HUES6 (cell line): ENCODE measurements at regions not wholly inside any gene's neighbourhood (a gene's known extent, or its start where the extent isn't known, plus 50 kb on each side); places are given as distances from the start of the nearest gene placed in this dataset.

ENCODE experiments used
- H3K27ac ChIP-seq: 2 replicates; pipeline ENCODE4 v1.7.0; 2013; ENCODE audit warnings: low read depth, mild to moderate bottlenecking, low read length, inconsistent platforms
- H3K27me3 ChIP-seq: 2 replicates; pipeline ENCODE4 v1.6.1; 2013; ENCODE audit warnings: low read length; ENCODE audit not compliant: control insufficient read depth, insufficient read depth
- H3K36me3 ChIP-seq: 2 replicates; pipeline ENCODE4 v1.6.1; 2013; ENCODE audit warnings: low read length; ENCODE audit not compliant: control insufficient read depth, insufficient read depth
- H3K4me1 ChIP-seq: 2 replicates; pipeline ENCODE4 v1.6.1; 2013; ENCODE audit warnings: low read length; ENCODE audit not compliant: control insufficient read depth, insufficient read depth
- H3K4me3 ChIP-seq: 2 replicates; pipeline ENCODE4 v1.5.1; 2013; ENCODE audit warnings: low read depth, low read length
- H3K9ac ChIP-seq: one replicate; pipeline ENCODE4 v1.6.1; 2013; ENCODE audit warnings: mild to moderate bottlenecking, low read length
- H3K9me3 ChIP-seq: 2 replicates; pipeline ENCODE4 v1.6.1; 2013; ENCODE audit warnings: low read depth, low read length; ENCODE audit not compliant: control insufficient read depth, insufficient read depth

DNA sequence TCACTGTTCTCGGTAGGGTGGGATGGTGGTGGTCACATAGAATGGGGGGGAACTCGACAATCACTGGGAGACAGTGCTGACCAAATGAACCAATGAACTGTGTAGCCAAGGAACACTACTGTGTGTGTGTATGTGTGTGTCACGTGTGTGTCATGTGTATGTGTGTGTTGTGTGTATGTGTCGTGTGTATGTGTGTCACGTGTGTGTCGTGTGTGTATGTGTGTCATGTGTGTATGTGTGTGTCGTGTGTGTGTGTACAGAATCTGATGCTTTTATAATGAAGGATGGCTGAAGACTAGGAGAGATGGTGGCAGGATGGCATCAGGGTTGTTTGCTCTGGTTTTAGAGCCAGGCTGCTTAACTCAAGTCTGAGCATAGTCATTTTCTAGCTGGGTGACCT, 99.1 kb upstream of the DUSP22 start:
- Histone ChIP-seq H3K27me3 (no peaks in the 10 kb centered on the region), H3K4me1 (no peaks in the 10 kb centered on the region), H3K9ac (no peak overlapping the region), H3K9me3 (no peaks in the 10 kb centered on the region), H3K36me3 (no peaks in the 10 kb centered on the region), H3K27ac (no peak overlapping the region), H3K4me3 (no peak overlapping the region)

DNA sequence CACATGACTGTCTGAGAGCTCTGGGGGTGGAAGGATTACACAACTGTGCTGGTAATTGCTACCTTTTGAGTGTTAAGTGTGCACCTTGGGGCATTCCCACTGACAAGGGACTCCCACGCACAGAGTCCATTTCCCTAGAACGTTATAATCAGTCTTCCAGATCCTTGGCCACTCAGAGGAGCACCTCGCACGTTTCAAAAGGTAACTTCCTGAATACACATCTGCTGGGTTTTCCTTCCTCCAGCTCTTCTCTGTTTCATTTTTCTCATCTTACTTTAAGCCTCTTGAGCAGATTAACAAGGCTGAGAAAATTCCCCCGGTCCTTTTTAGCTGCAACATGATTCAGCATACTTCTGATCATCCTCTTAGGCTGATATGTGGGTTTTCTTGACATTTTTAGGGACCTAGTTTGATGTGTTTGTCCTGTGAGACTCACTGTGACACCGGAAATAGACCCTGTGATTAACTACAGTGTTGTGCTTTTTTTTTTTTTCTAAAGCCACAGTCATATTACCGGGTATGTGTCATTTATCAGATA, 98.4 kb upstream of the DUSP22 start:
- no peaks in the 10 kb centered on the region for H3K36me3 ChIP-seq
- H3K4me1 ChIP-seq, result no peaks in the 10 kb centered on the region
- H3K9ac ChIP-seq, result no peak overlapping the region
- no peak overlapping the region for H3K4me3 ChIP-seq
- H3K9me3 ChIP-seq, result no peaks in the 10 kb centered on the region
- H3K27ac ChIP-seq, result no peak overlapping the region
- no peaks in the 10 kb centered on the region for H3K27me3 ChIP-seq

GRCh38 chr6:195861-196360, 96.4 kb upstream of the DUSP22 start:
- Histone ChIP-seq H3K4me3 (no peak overlapping the region), H3K27me3 (no peaks in the 10 kb centered on the region), H3K9ac (no peak overlapping the region), H3K36me3 (no peaks in the 10 kb centered on the region), H3K9me3 (no peaks in the 10 kb centered on the region), H3K27ac (no peak overlapping the region), H3K4me1 (no peaks in the 10 kb centered on the region)

GRCh38 chr6:196543-196942, 95.7 kb upstream of the DUSP22 start:
- no peaks in the 10 kb centered on the region for H3K9me3 ChIP-seq
- no peak overlapping the region for H3K4me3 ChIP-seq
- no peak overlapping the region for H3K9ac ChIP-seq
- H3K36me3 ChIP-seq, result no peaks in the 10 kb centered on the region
- no peaks in the 10 kb centered on the region for H3K4me1 ChIP-seq
- no peak overlapping the region for H3K27ac ChIP-seq
- no peaks in the 10 kb centered on the region for H3K27me3 ChIP-seq

GRCh38 chr6:203661-204060, 88.6 kb upstream of the DUSP22 start:
- H3K9ac ChIP-seq, result no peak overlapping the region
- no peaks in the 10 kb centered on the region for H3K27me3 ChIP-seq
- no peaks in the 10 kb centered on the region for H3K9me3 ChIP-seq
- H3K27ac ChIP-seq, result no peak overlapping the region
- no peaks in the 10 kb centered on the region for H3K4me1 ChIP-seq
- H3K36me3 ChIP-seq, result no peaks in the 10 kb centered on the region
- no peak overlapping the region for H3K4me3 ChIP-seq

- no peak overlapping the region for H3K27ac ChIP-seq
- H3K9ac ChIP-seq, result no peak overlapping the region
- H3K27me3 ChIP-seq, result no peaks in the 10 kb centered on the region
- H3K9me3 ChIP-seq, result no peaks in the 10 kb centered on the region
- no peak overlapping the region for H3K4me3 ChIP-seq
- no peaks in the 10 kb centered on the region for H3K4me1 ChIP-seq
- no peaks in the 10 kb centered on the region for H3K36me3 ChIP-seq
Measured at GRCh38 chr6:206264-206663, 86.0 kb upstream of the DUSP22 start.

DNA sequence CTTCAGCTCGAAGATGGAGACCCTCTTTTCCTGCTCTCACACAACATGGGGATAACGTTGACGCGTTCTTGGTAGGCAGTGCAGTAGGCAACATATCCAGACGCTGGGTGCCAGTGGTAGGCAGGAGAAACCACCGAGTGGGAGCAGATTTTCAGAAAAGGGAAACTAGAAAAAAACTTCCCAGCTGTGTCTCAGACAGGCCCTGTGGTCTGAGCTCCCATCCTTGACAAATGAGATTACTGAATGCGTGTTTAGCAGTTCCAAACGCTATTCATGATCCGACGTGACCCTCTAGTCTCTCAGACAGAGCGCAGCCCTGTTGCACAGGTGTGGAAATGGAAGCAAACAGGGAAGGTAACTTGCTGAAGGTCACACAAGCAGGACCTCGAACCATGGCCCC, 83.9 kb upstream of the DUSP22 start:
- H3K9me3 ChIP-seq, result no peaks in the 10 kb centered on the region
- no peaks in the 10 kb centered on the region for H3K36me3 ChIP-seq
- H3K9ac ChIP-seq, result no peak overlapping the region
- no peaks in the 10 kb centered on the region for H3K4me1 ChIP-seq
- H3K27ac ChIP-seq, result no peak overlapping the region
- no peak overlapping the region for H3K4me3 ChIP-seq
- peaks cover 5% of the 10 kb centered on the region; the same call in 1 of the 2 replicates for H3K27me3 ChIP-seq

- no peak overlapping the region for H3K9ac ChIP-seq
- H3K4me3 ChIP-seq, result no peak overlapping the region
- no peaks in the 10 kb centered on the region for H3K36me3 ChIP-seq
- no peak overlapping the region for H3K27ac ChIP-seq
- H3K4me1 ChIP-seq, result no peaks in the 10 kb centered on the region
- H3K9me3 ChIP-seq, result peaks cover 4% of the 10 kb centered on the region; the same call in 1 of the 2 replicates
- peaks cover 5% of the 10 kb centered on the region; the same call in 1 of the 2 replicates for H3K27me3 ChIP-seq
Measured at GRCh38 chr6:208938-209337, 83.3 kb upstream of the DUSP22 start.

DNA sequence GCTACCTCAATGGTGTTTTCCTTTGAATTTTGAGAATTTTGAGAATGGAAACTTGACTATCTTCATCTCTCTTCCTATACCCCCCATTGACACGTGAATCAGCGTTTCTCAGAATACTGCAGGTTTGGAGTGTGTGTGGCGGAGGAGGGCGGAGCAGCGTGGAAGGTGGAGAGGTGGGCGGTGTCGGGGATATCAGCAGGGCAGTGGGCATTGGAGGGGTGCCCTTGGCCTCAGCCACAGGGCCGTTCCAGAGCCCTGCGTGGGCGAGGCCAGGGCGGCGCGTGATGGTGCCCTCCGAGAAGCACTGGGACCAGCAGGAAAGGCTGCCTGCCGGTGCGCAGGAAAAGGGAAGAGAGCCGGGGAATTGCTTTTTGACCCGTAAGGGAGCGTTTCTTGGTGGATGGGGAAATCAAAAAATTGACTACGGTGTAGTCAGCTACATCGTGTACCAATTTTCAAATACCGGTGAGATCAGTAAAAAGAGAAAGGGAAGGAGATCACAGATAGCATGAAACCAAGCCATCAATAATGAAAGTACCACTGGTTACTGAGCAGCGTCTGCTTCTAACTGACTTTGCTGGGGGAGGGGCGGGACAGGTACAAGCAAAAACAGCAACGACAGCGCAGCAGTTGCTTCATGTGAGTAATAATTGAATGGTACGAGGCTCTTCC, 82.7 kb upstream of the DUSP22 start:
- H3K4me3 ChIP-seq, result no peak overlapping the region
- no peak overlapping the region for H3K9ac ChIP-seq
- H3K9me3 ChIP-seq, result peaks cover 10% of the 10 kb centered on the region; the same call in 1 of the 2 replicates
- no peaks in the 10 kb centered on the region for H3K36me3 ChIP-seq
- no peak overlapping the region for H3K27ac ChIP-seq
- no peaks in the 10 kb centered on the region for H3K4me1 ChIP-seq
- H3K27me3 ChIP-seq, result peaks cover 5% of the 10 kb centered on the region; the same call in 1 of the 2 replicates

DNA sequence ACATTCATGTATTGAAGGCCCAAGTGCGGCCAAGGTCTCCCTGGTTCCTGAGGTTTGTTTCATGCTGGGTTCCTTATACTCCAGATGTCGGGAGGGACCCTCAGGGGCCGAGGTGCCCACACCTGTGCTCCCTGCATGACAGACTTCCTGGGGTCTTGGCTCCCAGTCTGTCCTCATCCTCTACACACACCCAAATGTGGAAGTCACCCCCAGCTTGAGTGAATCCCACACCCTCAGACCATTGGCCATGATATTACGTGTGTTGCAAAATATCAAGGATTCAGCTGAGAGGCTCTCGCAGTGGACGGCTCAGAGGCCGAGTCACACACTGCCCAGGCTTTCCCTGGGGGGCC, 82.2 kb upstream of the DUSP22 start:
- no peaks in the 10 kb centered on the region for H3K36me3 ChIP-seq

DNA sequence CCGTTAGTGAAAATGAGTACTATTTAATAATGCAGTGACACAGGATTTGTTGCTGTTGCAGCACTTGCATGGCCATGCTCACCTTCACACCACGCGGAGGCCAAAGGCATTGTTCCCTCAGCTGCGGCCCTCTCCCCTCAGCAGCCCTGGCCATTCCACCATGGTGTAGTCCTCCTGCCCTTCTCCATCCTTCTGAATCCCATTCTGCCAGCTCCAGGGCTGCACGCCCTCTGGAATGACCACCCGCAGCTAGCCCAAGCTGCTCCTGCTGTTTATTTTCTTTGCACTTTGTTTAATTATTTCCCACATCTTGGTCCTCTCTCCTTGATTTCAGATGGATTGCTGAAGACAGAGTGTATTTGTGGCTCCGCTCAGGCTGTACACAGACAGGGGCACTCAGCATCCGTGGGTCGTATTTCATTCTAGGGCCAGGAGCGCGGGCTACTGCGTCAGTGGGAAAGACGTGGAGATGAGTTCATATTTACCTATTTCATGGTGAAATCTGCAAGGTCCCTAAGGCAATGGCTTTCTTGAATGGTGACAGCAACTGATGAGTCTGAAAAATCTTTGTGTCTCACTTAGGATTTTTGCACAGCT, 81.4 kb upstream of the DUSP22 start:
- Histone ChIP-seq H3K9me3 (peaks cover 12% of the 10 kb centered on the region; the same call in 1 of the 2 replicates), H3K27ac (no peak overlapping the region), H3K36me3 (no peaks in the 10 kb centered on the region), H3K4me1 (no peaks in the 10 kb centered on the region), H3K9ac (no peak overlapping the region), H3K4me3 (no peak overlapping the region), H3K27me3 (peaks cover 5% of the 10 kb centered on the region; the same call in 1 of the 2 replicates)

More for the DNA sequence above, 82.2 kb upstream of the DUSP22 start:
- Histone ChIP-seq H3K27me3 (peaks cover 5% of the 10 kb centered on the region; the same call in 1 of the 2 replicates), H3K9ac (no peak overlapping the region), H3K9me3 (peaks cover 12% of the 10 kb centered on the region; the same call in 1 of the 2 replicates), H3K4me1 (no peaks in the 10 kb centered on the region), H3K27ac (no peak overlapping the region), H3K4me3 (no peak overlapping the region)
